ENCODE measurements at regions not wholly inside any gene's neighbourhood (a gene's known extent, or its start where the extent isn't known, plus 50 kb on each side); places are given as distances from the start of the nearest gene placed in this dataset.

- TF ChIP-seq REST (IDR thresholded peaks at IDR 0.05; ENCODE audit: low read depth): no peak
- TF ChIP-seq MAX (IDR thresholded peaks at IDR 0.05): no peak
- TF ChIP-seq RAD21 (IDR thresholded peaks at IDR 0.05; ENCODE audit: low read depth): no peak
These were observed 151.3 kb upstream of the SETMAR start for GRCh38 chr3:4151859-4152258.
